Activated CD4-positive, alpha-beta memory T cell treated with anti-CD3 and anti-CD28 coated beads, Interleukin-2, amount 10 ng/mL, durations not matched to agents 7 days and 5 days (primary cell): ENCODE measurements at regions not wholly inside any gene's neighbourhood (a gene's known extent, or its start where the extent isn't known, plus 50 kb on each side); places are given as distances from the start of the nearest gene placed in this dataset.

Experiments used
- CTCF ChIA-PET: fragments of 350-600 bp; sonication (Branson Sonifier 250); formaldehyde crosslinking; loops from one replicate; lab custom pipeline; 2021; ENCODE audit warnings: antibody characterized with exemption, inconsistent platforms; lab: Charles Lee
- POLR2A ChIA-PET: fragments of 350-600 bp; sonication (Branson Sonifier 250); formaldehyde crosslinking; loops from one replicate; lab custom pipeline; 2021; ENCODE audit warnings: antibody characterized with exemption; lab: Charles Lee
- DNase-seq: peaks from one replicate; pipeline ENCODE4 v3.0.0-alpha.2; 2020
- H3K27ac Mint-ChIP-seq: one replicate; pipeline ENCODE4 v1.8.0; 2021; ENCODE audit warnings: mild to moderate bottlenecking, mixed read lengths
- H3K27me3 Mint-ChIP-seq: one replicate; pipeline ENCODE4 v1.8.0; 2021; ENCODE audit warnings: mixed read lengths
- H3K36me3 Mint-ChIP-seq: one replicate; pipeline ENCODE4 v1.8.0; 2021; ENCODE audit warnings: low read depth, mixed read lengths
- H3K4me1 Mint-ChIP-seq: one replicate; pipeline ENCODE4 v1.8.0; 2021; ENCODE audit warnings: mixed read lengths
- H3K4me3 Mint-ChIP-seq: one replicate; pipeline ENCODE4 v1.8.0; 2021; ENCODE audit warnings: mild to moderate bottlenecking, mixed read lengths
- H3K9me3 Mint-ChIP-seq: one replicate; pipeline ENCODE4 v1.8.0; 2021; ENCODE audit warnings: mixed read lengths

DNA sequence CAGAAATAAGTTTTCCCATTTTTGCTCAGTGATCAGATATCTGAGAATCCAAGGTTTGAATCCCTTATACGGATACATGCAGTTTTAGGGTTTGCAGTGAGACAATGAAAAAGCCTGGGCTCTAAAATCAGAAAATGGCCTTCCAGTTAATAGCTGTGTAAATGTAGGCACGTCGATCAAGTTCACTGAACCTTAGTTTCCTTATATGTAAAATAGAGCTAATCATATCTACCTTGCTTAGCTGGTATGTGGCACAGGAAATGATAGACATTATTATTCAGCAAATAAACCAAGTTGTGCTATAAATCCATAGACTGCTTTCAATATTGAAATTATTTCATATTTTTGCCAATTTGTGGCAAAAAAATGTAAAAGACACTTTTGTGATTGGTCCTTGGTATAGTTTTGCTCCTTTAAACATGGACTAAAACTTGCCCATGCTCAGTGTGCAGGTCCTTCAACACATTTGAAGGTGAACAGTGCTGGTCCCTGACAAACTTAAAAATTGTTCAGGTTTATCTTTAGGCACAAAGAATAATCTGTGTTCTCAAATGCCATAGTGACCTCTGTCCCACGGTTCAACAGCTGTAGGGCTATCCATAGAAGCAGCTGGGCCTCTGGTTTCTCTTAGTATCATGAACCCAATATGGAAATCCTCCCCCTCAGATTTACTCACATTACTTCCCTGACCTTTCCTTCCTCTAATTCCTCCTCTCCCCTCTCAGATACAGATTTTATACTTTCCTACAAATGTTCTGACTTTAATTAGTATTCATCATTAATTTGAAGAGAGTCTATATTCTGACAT, 51.0 kb downstream of the CCDC54 start:
- H3K36me3 Mint-ChIP-seq = no peaks in the 10 kb centered on the region
- POLR2A ChIA-PET = no interaction called here
- CTCF ChIA-PET = interaction anchor here (0.6 to 2.8 kb wide), 6 partner anchors 9 to 192 kb away, joined by 4 to 16 read pairs (median 8); no protein-coding TSS in a partner anchor
- H3K27ac Mint-ChIP-seq = no peak overlapping the region
- DNase-seq = no peak
- H3K27me3 Mint-ChIP-seq = peaks cover 14% of the 10 kb centered on the region
- H3K9me3 Mint-ChIP-seq = no peaks in the 10 kb centered on the region
- no peak overlapping the region for H3K4me3 Mint-ChIP-seq
- peaks cover 17% of the 10 kb centered on the region for H3K4me1 Mint-ChIP-seq

DNA sequence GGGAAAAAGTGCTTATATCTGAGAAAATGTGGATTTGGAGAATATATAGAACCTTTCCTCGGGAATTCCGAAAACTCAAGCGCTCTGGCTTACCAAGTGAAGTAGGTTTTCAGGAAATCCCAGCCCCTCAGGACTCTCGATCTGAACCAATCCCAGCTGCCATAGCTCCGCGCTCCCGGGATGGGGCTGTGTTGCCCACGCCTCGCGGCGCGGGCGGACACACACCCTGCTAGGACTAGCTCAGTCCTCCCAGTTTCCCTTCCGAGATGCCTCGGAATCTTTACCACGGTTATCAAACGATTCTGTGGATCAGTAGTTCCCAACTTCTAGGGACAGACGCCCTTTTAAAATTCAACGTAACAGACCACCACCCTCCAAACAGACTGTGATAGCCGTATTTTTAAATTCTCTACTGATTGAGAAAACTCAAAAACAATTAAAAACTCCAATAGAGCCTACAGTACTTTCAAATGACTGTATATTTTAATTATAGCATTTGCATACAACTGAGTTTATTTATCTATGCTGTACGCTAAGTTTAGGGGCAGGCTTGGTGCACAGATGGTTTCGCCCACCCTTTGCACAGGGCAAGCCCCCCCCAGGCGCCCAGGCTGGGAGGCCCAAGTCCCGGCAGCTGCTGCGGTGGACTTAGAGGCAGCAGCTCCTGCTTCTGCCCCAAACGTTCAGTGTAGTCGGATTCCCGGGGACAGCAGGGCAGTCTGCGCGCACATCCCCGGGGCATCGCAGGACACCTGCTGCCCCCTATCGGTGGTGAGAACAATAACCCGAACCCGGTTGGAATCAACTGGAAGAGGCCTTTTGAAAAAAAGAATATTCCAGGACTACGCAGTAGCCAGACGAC, 52.3 kb downstream of the CCDC54 start:
- peak; percentile 63 for DNase-seq
- POLR2A ChIA-PET = no interaction called here
- H3K9me3 Mint-ChIP-seq = no peaks in the 10 kb centered on the region
- H3K27me3 Mint-ChIP-seq = peaks cover 18% of the 10 kb centered on the region
- H3K4me3 Mint-ChIP-seq = peak overlapping the region; percentile 28
- CTCF ChIA-PET = interaction anchor here (0.7 to 3.8 kb wide), 17 partner anchors 9 to 387 kb away, joined by 3 to 40 read pairs (median 3); no protein-coding TSS in a partner anchor
- no peaks in the 10 kb centered on the region for H3K36me3 Mint-ChIP-seq
- H3K27ac Mint-ChIP-seq = no peak overlapping the region
- peaks cover 17% of the 10 kb centered on the region for H3K4me1 Mint-ChIP-seq

DNA sequence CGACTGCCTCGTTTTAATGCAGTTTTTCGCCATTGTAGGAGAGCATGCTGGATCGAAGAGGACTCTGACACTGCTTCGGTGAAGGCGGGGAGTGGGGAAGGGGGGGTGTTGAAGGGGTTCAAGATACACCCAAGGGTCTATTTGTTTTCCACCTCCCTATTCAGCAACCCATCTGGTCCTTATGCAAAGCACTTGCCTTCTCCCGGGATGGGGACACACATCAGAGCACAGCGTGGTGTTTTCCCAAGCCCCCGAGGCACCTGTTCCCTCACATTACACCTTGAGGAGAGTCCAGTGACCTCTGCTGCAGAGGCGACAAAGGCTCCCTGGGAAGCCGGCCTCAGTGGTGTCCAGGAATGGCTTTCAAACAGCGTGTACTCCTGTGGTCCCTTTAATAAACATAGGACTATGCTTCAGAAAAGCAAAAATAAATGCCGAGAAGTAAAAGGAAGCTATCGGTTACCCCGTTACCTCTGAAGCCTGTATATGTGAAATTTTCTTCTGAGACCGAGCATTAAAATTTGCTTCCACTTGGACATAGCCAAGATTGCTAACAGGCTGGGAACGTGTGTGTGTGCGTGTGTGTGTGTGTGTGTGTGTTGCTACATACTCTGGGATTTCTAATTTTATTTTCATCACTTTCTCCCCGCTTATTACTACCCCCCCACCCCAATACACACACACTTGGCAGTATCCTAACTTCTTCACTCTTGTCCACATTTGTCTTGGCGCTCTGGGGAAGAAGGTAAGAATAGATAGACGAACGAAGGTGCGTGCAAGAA, 53.2 kb downstream of the CCDC54 start:
- Mint-ChIP-seq H3K9me3 (no peaks in the 10 kb centered on the region), H3K4me1 (peaks cover 17% of the 10 kb centered on the region), H3K27me3 (peaks cover 23% of the 10 kb centered on the region), H3K36me3 (no peaks in the 10 kb centered on the region), H3K4me3 (peak overlapping the region; percentile 75), H3K27ac (peak overlapping the region; percentile 50)
- CTCF ChIA-PET = interaction anchor here (0.6 to 3.8 kb wide), 10 partner anchors 9 to 386 kb away, joined by 3 to 40 read pairs (median 8); no protein-coding TSS in a partner anchor
- no peak for DNase-seq
- POLR2A ChIA-PET = interaction anchor here (0.6 to 2.2 kb wide), 5 partner anchors 15 to 1159 kb away, joined by 3 to 5 read pairs (median 3); partner anchors contain the start of genes CIP2A and DZIP3

DNA sequence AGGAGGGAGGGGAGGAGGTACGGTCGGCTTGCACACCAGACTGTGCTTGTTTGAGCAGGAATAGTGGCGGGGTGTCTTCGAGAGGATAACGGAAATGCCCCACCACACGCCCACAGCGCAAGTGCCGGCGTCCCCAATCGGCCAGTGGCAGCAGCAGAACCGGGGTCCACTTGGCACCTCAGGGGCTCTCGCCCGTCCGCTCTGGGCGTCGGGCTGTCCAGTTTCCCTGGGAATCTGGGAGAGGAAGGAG, 53.7 kb downstream of the CCDC54 start:
- H3K9me3 Mint-ChIP-seq = no peaks in the 10 kb centered on the region
- peak overlapping the region; percentile 50 for H3K27ac Mint-ChIP-seq
- no peaks in the 10 kb centered on the region for H3K36me3 Mint-ChIP-seq
- ChIA-PET POLR2A (interaction anchor here (0.6 to 2.2 kb wide), 5 partner anchors 16 to 1158 kb away, joined by 3 to 5 read pairs (median 3); partner anchors contain the start of genes CIP2A and DZIP3), CTCF (interaction anchor here (0.6 to 3.8 kb wide), 10 partner anchors 10 to 385 kb away, joined by 3 to 40 read pairs (median 7); no protein-coding TSS in a partner anchor)
- H3K4me1 Mint-ChIP-seq = peaks cover 17% of the 10 kb centered on the region
- peak overlapping the region; percentile 75 for H3K4me3 Mint-ChIP-seq
- DNase-seq = peak; percentile 45
- H3K27me3 Mint-ChIP-seq = peaks cover 23% of the 10 kb centered on the region

DNA sequence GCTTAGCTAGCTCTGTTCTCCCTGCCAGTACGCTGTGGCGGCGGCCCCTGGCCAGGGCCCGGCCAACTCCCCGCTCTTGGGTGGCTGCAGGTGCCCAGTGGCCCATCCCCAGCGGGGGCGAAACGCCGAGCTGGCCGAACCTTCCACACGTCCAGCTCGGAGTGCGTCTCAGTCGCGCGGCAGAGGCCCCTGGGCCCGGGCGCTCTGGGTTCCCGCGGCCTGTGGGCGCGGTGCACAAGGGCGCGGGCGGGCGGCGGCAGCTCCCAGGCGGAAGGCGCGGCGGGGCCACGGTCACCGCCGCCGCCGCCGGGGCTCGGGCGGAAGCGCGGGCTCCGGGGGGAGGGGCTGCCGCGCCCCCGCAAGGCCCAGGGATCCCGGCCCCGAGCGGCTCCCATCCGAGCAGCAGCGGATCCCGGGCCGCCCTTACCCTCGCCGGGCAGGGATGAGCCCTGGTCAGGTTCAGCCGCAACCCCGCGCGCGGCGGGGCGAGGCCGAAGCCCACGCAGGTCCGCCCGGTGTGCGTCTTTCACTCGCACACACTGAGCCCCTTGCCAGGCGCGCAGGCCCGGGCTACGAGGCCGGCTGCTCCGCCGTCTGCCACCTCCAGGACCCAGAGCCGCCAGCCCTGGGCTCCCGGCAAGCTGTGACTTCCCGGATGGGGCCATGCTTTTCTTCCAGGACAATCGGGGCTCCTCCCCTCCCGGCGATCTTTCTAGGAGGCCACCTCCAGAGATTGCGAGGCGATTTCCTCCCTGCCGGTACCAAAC, 54.2 kb downstream of the CCDC54 start:
- Mint-ChIP-seq H3K36me3 (no peaks in the 10 kb centered on the region), H3K4me1 (peaks cover 17% of the 10 kb centered on the region), H3K9me3 (no peaks in the 10 kb centered on the region), H3K4me3 (peak overlapping the region; percentile 82), H3K27ac (peak overlapping the region; percentile 77), H3K27me3 (peaks cover 24% of the 10 kb centered on the region)
- peak; percentile 45 for DNase-seq
- ChIA-PET POLR2A (interaction anchor here (0.7 to 2.2 kb wide), 5 partner anchors 93 to 1158 kb away, joined by 3 to 5 read pairs (median 5); partner anchors contain the start of genes CIP2A and DZIP3), CTCF (interaction anchor here (0.6 to 3.8 kb wide), 8 partner anchors 10 to 197 kb away, joined by 3 to 40 read pairs (median 8); no protein-coding TSS in a partner anchor)

DNA sequence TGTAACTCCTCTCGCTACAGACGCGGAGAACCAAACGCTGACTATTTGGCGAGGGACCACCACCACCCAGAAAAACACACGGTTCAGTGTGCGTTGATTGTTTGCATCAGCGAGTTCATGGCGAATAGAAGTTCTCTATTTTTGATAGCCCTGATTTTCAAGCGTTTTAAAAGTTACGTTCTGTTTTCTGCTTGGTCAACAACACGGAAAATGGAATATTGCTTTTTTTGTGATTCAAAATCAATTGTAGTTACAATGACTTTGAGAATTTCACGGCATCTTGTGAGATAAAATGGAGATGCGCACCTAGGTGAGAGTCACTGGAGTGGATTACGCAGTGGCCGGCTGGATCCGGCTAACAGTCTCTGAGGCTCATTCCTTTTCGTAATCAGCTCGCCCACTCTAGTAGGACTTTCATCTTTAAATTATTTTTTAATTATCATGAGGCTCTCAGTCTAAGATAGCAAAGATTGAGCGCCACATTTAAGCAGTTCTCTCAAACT, 54.8 kb downstream of the CCDC54 start:
- ChIA-PET POLR2A (interaction anchor here (0.7 to 2.2 kb wide), 4 partner anchors 92 to 196 kb away, joined by 3 to 5 read pairs (median 5); no protein-coding TSS in a partner anchor), CTCF (interaction anchor here (0.7 to 3.8 kb wide), 4 partner anchors 11 to 432 kb away, joined by 3 to 40 read pairs (median 7); no protein-coding TSS in a partner anchor)
- no peak for DNase-seq
- no peaks in the 10 kb centered on the region for H3K36me3 Mint-ChIP-seq
- peaks cover 17% of the 10 kb centered on the region for H3K4me1 Mint-ChIP-seq
- H3K27ac Mint-ChIP-seq = peak overlapping the region; percentile 77
- H3K27me3 Mint-ChIP-seq = peaks cover 22% of the 10 kb centered on the region
- H3K9me3 Mint-ChIP-seq = no peaks in the 10 kb centered on the region
- peak overlapping the region; percentile 82 for H3K4me3 Mint-ChIP-seq

DNA sequence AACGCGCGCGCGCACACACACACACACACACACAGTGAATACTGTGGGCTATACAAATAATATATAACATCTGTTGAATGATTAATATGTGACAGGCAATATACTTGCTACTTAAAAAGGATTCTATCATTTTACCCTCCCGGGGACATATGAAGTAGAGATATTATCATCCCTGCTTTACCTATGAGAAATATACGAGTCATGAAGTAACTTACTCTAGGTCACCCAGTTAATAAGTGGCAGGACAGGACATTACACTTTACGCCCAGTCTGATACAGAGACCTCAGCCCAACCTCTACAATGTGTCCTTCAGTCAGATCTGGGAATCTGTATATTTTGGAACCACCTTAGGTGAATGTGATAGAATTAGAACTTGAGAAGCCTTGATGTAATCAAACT, 55.4 kb downstream of the CCDC54 start:
- POLR2A ChIA-PET = interaction anchor here (2.2 kb wide), 1 partner anchor 92 kb away, joined by 5 read pairs; no protein-coding TSS in a partner anchor
- Mint-ChIP-seq H3K27ac (no peak overlapping the region), H3K4me1 (peaks cover 17% of the 10 kb centered on the region), H3K36me3 (no peaks in the 10 kb centered on the region), H3K4me3 (no peak overlapping the region), H3K9me3 (no peaks in the 10 kb centered on the region), H3K27me3 (peaks cover 22% of the 10 kb centered on the region)
- CTCF ChIA-PET = interaction anchor here (0.7 kb wide), 1 partner anchor 433 kb away, joined by 3 read pairs; no protein-coding TSS in a partner anchor
- no peak for DNase-seq

DNA sequence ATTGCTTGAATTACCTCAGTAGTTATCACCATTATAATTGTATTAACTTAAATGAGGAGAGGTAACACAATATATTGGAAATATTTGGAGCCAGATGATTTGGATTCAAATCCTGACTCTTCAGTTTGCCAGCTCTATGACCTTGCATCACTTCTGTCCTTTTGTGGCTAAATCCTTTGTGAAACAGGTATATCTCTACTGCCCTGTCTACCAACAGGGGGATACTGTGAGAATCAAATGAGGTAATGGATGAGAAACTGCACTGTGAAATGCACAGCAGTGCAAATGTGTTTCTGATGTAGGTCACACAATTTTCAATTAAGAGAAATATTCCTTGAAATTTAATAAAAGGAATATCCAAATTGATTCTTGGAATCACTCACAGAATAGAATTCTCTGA, 58.8 kb downstream of the CCDC54 start:
- CTCF ChIA-PET = no interaction called here
- Mint-ChIP-seq H3K27ac (no peak overlapping the region), H3K36me3 (no peaks in the 10 kb centered on the region), H3K27me3 (peaks cover 13% of the 10 kb centered on the region), H3K4me3 (no peak overlapping the region), H3K4me1 (peaks cover 4% of the 10 kb centered on the region), H3K9me3 (no peaks in the 10 kb centered on the region)
- POLR2A ChIA-PET = no interaction called here
- DNase-seq = no peak

DNA sequence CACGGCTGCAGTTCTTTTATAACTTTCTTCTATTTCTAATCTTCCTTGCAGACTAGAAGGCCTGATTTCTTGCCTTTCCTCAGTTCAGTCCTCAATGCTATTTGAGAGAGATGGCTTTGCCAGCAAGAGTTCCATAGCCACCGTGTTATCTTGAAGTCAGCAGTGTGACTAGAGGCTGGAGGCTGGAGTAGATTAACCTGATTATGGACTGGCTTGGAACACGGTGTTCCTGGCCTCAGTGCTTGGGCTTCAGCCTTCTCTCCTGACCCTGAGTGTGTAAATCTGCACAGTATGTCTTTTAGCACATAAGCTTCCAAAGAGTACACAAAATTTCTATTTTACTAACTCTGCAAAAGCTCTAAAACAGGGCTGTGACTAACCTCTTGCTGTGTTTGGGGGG, 61.4 kb downstream of the CCDC54 start:
- no peak for DNase-seq
- H3K9me3 Mint-ChIP-seq = no peaks in the 10 kb centered on the region
- no peaks in the 10 kb centered on the region for H3K36me3 Mint-ChIP-seq
- no peak overlapping the region for H3K4me3 Mint-ChIP-seq
- H3K27me3 Mint-ChIP-seq = peaks cover 13% of the 10 kb centered on the region
- no peak overlapping the region for H3K27ac Mint-ChIP-seq
- CTCF ChIA-PET = interaction anchor here (0.9 kb wide), 1 partner anchor 9 kb away, joined by 3 read pairs; no protein-coding TSS in a partner anchor
- POLR2A ChIA-PET = no interaction called here
- no peaks in the 10 kb centered on the region for H3K4me1 Mint-ChIP-seq

DNA sequence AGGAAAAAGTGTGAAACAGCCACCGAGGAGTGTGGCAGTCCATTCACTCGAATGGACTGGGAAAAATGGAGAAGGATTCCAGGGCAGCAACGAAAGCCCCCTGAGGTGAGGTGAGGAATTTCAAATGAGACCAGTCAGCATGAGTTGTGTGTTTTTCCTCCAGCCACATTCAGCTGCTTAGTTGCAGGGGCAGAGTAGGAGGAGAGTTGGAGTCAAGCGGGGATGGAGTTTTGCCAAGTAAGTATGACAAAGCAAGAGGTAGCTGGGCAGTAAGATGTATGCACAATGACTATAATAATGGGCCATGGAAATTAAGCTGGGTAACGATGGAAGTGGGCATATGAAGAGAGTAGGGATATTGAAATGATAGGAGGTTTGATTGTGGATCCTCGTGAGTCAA, 64.4 kb downstream of the CCDC54 start:
- ChIA-PET CTCF (no interaction called here), POLR2A (no interaction called here)
- Mint-ChIP-seq H3K9me3 (no peaks in the 10 kb centered on the region), H3K4me3 (no peak overlapping the region), H3K4me1 (no peaks in the 10 kb centered on the region), H3K36me3 (no peaks in the 10 kb centered on the region), H3K27ac (no peak overlapping the region), H3K27me3 (peaks cover 3% of the 10 kb centered on the region)
- no peak for DNase-seq

DNA sequence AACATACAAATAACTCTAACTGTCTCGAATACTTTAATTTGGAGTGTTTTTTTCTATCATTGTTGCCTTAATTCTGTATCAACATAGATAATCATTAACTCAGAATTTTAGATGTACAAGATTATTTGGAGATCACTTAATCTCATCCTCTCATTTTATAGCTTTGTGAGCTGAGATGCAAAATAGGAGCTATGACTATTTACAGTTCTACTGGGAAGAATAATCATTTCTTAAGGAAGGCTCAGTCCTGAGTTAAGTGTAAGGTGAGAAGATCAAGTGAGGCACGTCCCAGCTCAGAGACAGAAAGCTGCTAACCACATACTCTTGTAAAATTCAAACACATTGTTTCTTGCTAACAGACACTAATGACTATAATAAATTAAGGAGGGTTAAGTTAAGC, 66.2 kb downstream of the CCDC54 start:
- Mint-ChIP-seq H3K4me1 (no peaks in the 10 kb centered on the region), H3K36me3 (no peaks in the 10 kb centered on the region), H3K27ac (no peak overlapping the region), H3K27me3 (no peaks in the 10 kb centered on the region), H3K4me3 (no peak overlapping the region), H3K9me3 (no peaks in the 10 kb centered on the region)
- ChIA-PET POLR2A (no interaction called here), CTCF (no interaction called here)
- no peak for DNase-seq
